H1 (cell line): ENCODE measurements at regions not wholly inside any gene's neighbourhood (a gene's known extent, or its start where the extent isn't known, plus 50 kb on each side); places are given as distances from the start of the nearest gene placed in this dataset.

Experiments used
- CTCF ChIA-PET: fragments of 300-600 bp; sonication (Branson Sonifier 250); formaldehyde crosslinking; loops from one replicate; lab custom pipeline; 2021; ENCODE audit not compliant: partially characterized antibody; lab: Charles Lee
- POLR2A ChIA-PET: fragments of 300-600 bp; sonication (Branson Sonifier 250); formaldehyde crosslinking; loops from one replicate; lab custom pipeline; 2021; ENCODE audit warnings: inconsistent platforms; ENCODE audit not compliant: partially characterized antibody; lab: Charles Lee
- DNase-seq, 2 experiments: peaks; one replicate each; pipeline versions ENCODE4 v3.0.0 to v3.0.0-alpha.2; 2010 to 2022; ENCODE audit warnings: low spot score in 2 of 2, low read depth in 1 of 2, mixed read lengths in 1 of 2
- FAIRE-seq: peaks from 2 replicates; lab custom pipeline; 2011; peaks lifted over from hg19 to GRCh38; lab: Jason Lieb, UNC
- H2AFZ ChIP-seq: 2 replicates; pipeline ENCODE4 v1.8.1; 2012; ENCODE audit warnings: low read length, inconsistent platforms
- H2AK5ac ChIP-seq: 2 replicates; pipeline ENCODE4 v1.6.1; 2013; ENCODE audit warnings: low read depth, low read length
- H2BK120ac ChIP-seq: replicated peaks from 2 replicates; pipeline ENCODE3; 2013; ENCODE audit warnings: low read depth, low read length, inconsistent platforms
- H2BK12ac ChIP-seq: 2 replicates; pipeline ENCODE4 v1.6.1; 2013; ENCODE audit warnings: low read depth, low read length
- H2BK15ac ChIP-seq: 2 replicates; pipeline ENCODE4 v1.6.1; 2013; ENCODE audit warnings: low read length
- H2BK20ac ChIP-seq: 2 replicates; pipeline ENCODE4 v1.6.1; 2013; ENCODE audit warnings: low read length
- H2BK5ac ChIP-seq: 2 replicates; pipeline ENCODE4 v1.6.1; 2013; ENCODE audit warnings: low read depth, low read length
- H3K14ac ChIP-seq: 2 replicates; pipeline ENCODE4 v1.6.1; 2013; ENCODE audit warnings: inconsistent platforms; ENCODE audit not compliant: insufficient read length
- H3K18ac ChIP-seq: 2 replicates; pipeline ENCODE4 v1.6.1; 2013; ENCODE audit warnings: low read length; ENCODE audit errors: extremely low read depth
- H3K23ac ChIP-seq: 2 replicates; pipeline ENCODE4 v1.6.1; 2013; ENCODE audit warnings: inconsistent platforms; ENCODE audit not compliant: insufficient read length
- H3K23me2 ChIP-seq: 2 replicates; pipeline ENCODE4 v1.6.1; 2013; ENCODE audit warnings: low read depth, low read length
- H3K27ac ChIP-seq: 2 replicates; pipeline ENCODE4 v1.6.1; 2011; ENCODE audit warnings: low read depth, low read length, inconsistent platforms
- H3K27me3 ChIP-seq, 4 experiments: replicated peaks in 1 of 4; 1 replicate in 1 of 4; 2 replicates in 3 of 4; pipeline versions ENCODE4 v1.6.1 to v1.8.1; 2011 to 2013; ENCODE audit warnings: low read length in 3 of 4, mild to moderate bottlenecking in 3 of 4, inconsistent platforms in 2 of 4, mixed read lengths in 2 of 4, moderate library complexity in 1 of 4; ENCODE audit not compliant: control insufficient read depth in 3 of 4, insufficient read depth in 3 of 4; ENCODE audit errors: extremely low read depth in 1 of 4
- H3K36me3 ChIP-seq, 4 experiments: 2 replicates each; pipeline versions ENCODE4 v1.6.1 to v1.8.1; 2011 to 2013; ENCODE audit warnings: mild to moderate bottlenecking in 4 of 4, low read length in 3 of 4, moderate library complexity in 2 of 4, control low read depth in 1 of 4, inconsistent platforms in 1 of 4; ENCODE audit not compliant: insufficient read depth in 4 of 4, control insufficient read depth in 2 of 4
- H3K4ac ChIP-seq: replicated peaks from 2 replicates; pipeline ENCODE3; 2013; ENCODE audit warnings: low read length, low read depth, mixed read lengths, inconsistent platforms; ENCODE audit not compliant: insufficient read length
- H3K4me1 ChIP-seq, 4 experiments: replicated peaks in 1 of 4; 1 replicate in 1 of 4; 2 replicates in 3 of 4; pipeline versions ENCODE4 v1.6.1 to v1.8.1; 2011 to 2013; ENCODE audit warnings: low read length in 3 of 4, inconsistent platforms in 2 of 4, mixed read lengths in 1 of 4; ENCODE audit not compliant: insufficient read depth in 4 of 4, control insufficient read depth in 3 of 4
- H3K4me2 ChIP-seq, 2 experiments: 2 replicates each; pipeline versions ENCODE4 v1.6.1 to v1.8.1; 2011 to 2013; ENCODE audit warnings: low read depth in 2 of 2, low read length in 2 of 2, control low read depth in 1 of 2, inconsistent platforms in 1 of 2, mild to moderate bottlenecking in 1 of 2; ENCODE audit not compliant: insufficient read depth in 1 of 2
- H3K4me3 ChIP-seq, 4 experiments: fragments of 200-600, 300-600 bp in 1 of 4; sonication (generic), shearing (Covaris generic), sonication (Bioruptor Twin) in 1 of 4; 2 replicates each; pipeline versions ENCODE4 v1.5.1 to v1.8.1; 2011 to 2016; ENCODE audit warnings: low read length in 4 of 4, low read depth in 3 of 4, control low read depth in 2 of 4, inconsistent platforms in 2 of 4, mild to moderate bottlenecking in 2 of 4, mixed read lengths in 1 of 4, moderate library complexity in 1 of 4; ENCODE audit not compliant: insufficient read depth in 2 of 4; ENCODE audit errors: extremely low read depth in 1 of 4
- H3K56ac ChIP-seq: replicated peaks from 2 replicates; pipeline ENCODE3; 2013; ENCODE audit warnings: low read depth, mild to moderate bottlenecking, mixed read lengths, low read length, inconsistent platforms; ENCODE audit not compliant: insufficient read length
- H3K79me1 ChIP-seq: 2 replicates; pipeline ENCODE4 v1.6.1; 2013; ENCODE audit warnings: low read depth, low read length, control low read depth
- H3K79me2 ChIP-seq, 2 experiments: 2 replicates each; pipeline versions ENCODE4 v1.6.1 to v1.8.1; 2012 to 2013; ENCODE audit warnings: low read length in 2 of 2, mild to moderate bottlenecking in 2 of 2, inconsistent platforms in 1 of 2; ENCODE audit not compliant: insufficient read depth in 2 of 2, control insufficient read depth in 1 of 2
- H3K9ac ChIP-seq, 4 experiments: replicated peaks in 1 of 4; 1 replicate in 1 of 4; 2 replicates in 3 of 4; pipeline versions ENCODE4 v1.6.1 to v1.8.1; 2011 to 2013; ENCODE audit warnings: low read depth in 3 of 4, low read length in 3 of 4, control low read depth in 2 of 4, mild to moderate bottlenecking in 2 of 4, moderate library complexity in 2 of 4, inconsistent platforms in 1 of 4; ENCODE audit errors: extremely low read depth in 1 of 4
- H3K9me3 ChIP-seq, 2 experiments: 2 replicates each; pipeline versions ENCODE4 v1.6.1 to v1.8.1; 2012 to 2013; ENCODE audit warnings: mild to moderate bottlenecking in 2 of 2, moderate library complexity in 2 of 2, control low read depth in 1 of 2, inconsistent platforms in 1 of 2, low read depth in 1 of 2, low read length in 1 of 2, mixed read lengths in 1 of 2; ENCODE audit not compliant: insufficient read depth in 2 of 2
- H4K20me1 ChIP-seq, 2 experiments: replicated peaks in 1 of 2; 2 replicates each; pipeline versions ENCODE3 to v1.8.1; 2011 to 2013; ENCODE audit warnings: inconsistent platforms in 2 of 2, low read length in 2 of 2, mild to moderate bottlenecking in 1 of 2; ENCODE audit not compliant: insufficient read depth in 2 of 2, control insufficient read depth in 1 of 2
- H4K5ac ChIP-seq: 2 replicates; pipeline ENCODE4 v1.6.1; 2013; ENCODE audit warnings: low read length, low read depth, mixed read lengths, inconsistent platforms; ENCODE audit not compliant: insufficient read length
- H4K8ac ChIP-seq: 2 replicates; pipeline ENCODE4 v1.8.0; 2013; ENCODE audit warnings: mild to moderate bottlenecking, moderate library complexity, low read length, inconsistent platforms; ENCODE audit not compliant: insufficient read depth; ENCODE audit errors: extremely low read depth
- H4K91ac ChIP-seq: replicated peaks from 2 replicates; pipeline ENCODE3; 2013; ENCODE audit warnings: low read length, mixed read lengths, inconsistent platforms; ENCODE audit not compliant: insufficient read length
- EP300 ChIP-seq, 2 experiments: IDR thresholded peaks; 1 replicate in 1 of 2; 2 replicates in 1 of 2; pipeline ENCODE4 v1.6.1; 2011 to 2012; ENCODE audit warnings: low read depth in 2 of 2, low read length in 2 of 2, mild to moderate bottlenecking in 2 of 2, borderline replicate concordance in 1 of 2, inconsistent platforms in 1 of 2, moderate library complexity in 1 of 2
- FOSL1 ChIP-seq: IDR thresholded peaks from 2 replicates; pipeline ENCODE4 v1.6.1; 2011; ENCODE audit warnings: mild to moderate bottlenecking, low read depth, low read length, moderate library complexity; ENCODE audit not compliant: insufficient read depth
- GTF2F1 ChIP-seq: IDR thresholded peaks from 2 replicates; pipeline ENCODE4 v1.6.1; 2012; ENCODE audit warnings: low read depth, low read length, improper control_type of control experiment, borderline replicate concordance
- HDAC6 ChIP-seq: IDR thresholded peaks from one replicate; pipeline ENCODE4 v1.7.1; 2012; ENCODE audit warnings: low read depth, mild to moderate bottlenecking, inconsistent platforms, low read length, moderate library complexity
- MAFK ChIP-seq: IDR thresholded peaks from 2 replicates; pipeline ENCODE4 v1.6.1; 2012; ENCODE audit warnings: low read depth, mild to moderate bottlenecking, improper control_type of control experiment, low read length
- NANOG ChIP-seq: IDR thresholded peaks from 2 replicates; pipeline ENCODE4 v1.6.1; 2011; ENCODE audit warnings: low read length, low read depth, mild to moderate bottlenecking, inconsistent platforms; ENCODE audit not compliant: insufficient read depth, poor library complexity, severe bottlenecking
- PHF8 ChIP-seq: fragments of 200-600 bp; sonication (generic); conservative IDR thresholded peaks from 2 replicates; pipeline ENCODE4 v1.7.1; 2012; ENCODE audit warnings: low read depth, mild to moderate bottlenecking, inconsistent platforms, low read length, moderate library complexity
- POU5F1 ChIP-seq: IDR thresholded peaks from 2 replicates; pipeline ENCODE4 v1.6.1; 2011; ENCODE audit warnings: low read depth, mild to moderate bottlenecking, low read length, moderate library complexity
- RAD21 ChIP-seq, 2 experiments: IDR thresholded peaks in 1 of 2; conservative IDR thresholded peaks in 1 of 2; 2 replicates each; pipeline ENCODE4 v1.6.1; 2011; ENCODE audit warnings: low read depth in 2 of 2, low read length in 2 of 2, improper control_type of control experiment in 1 of 2, inconsistent platforms in 1 of 2, mild to moderate bottlenecking in 1 of 2, moderate library complexity in 1 of 2
- WGBS, 2 experiments: shearing (Covaris generic) in 1 of 2; methylation state at CpG; one replicate each; pipeline versions ENCODE4 v1.1.6 to v1.1.7; 2013 to 2015; ENCODE audit warnings: low lambda C conversion rate in 2 of 2, mixed read lengths in 2 of 2, inconsistent platforms in 1 of 2, low coverage in 1 of 2, missing lambda C conversion rate in 1 of 2; ENCODE audit not compliant: insufficient replicate concordance in 2 of 2, insufficient coverage in 1 of 2, insufficient read length in 1 of 2; ENCODE audit errors: extremely low coverage in 1 of 2, missing lambda C conversion rate in 1 of 2; 5-methylcytosine and 5-hydroxymethylcytosine counted together
- TF ChIP-seq, protein P1 (sequence below): IDR thresholded peaks from 2 replicates; pipeline ENCODE4 v1.6.1; 2012; ENCODE audit warnings: inconsistent platforms
- TF ChIP-seq, protein P2 (sequence below), 3 experiments: IDR thresholded peaks; 1 replicate in 2 of 3; 2 replicates in 1 of 3; pipeline versions ENCODE4 v1.5.1 to v1.6.1; 2011; ENCODE audit warnings: low read length in 3 of 3, mild to moderate bottlenecking in 3 of 3, inconsistent platforms in 2 of 3, low read depth in 1 of 3, moderate library complexity in 1 of 3; ENCODE audit not compliant: insufficient read depth in 1 of 3; ENCODE audit errors: control extremely low read depth in 1 of 3

DNA sequence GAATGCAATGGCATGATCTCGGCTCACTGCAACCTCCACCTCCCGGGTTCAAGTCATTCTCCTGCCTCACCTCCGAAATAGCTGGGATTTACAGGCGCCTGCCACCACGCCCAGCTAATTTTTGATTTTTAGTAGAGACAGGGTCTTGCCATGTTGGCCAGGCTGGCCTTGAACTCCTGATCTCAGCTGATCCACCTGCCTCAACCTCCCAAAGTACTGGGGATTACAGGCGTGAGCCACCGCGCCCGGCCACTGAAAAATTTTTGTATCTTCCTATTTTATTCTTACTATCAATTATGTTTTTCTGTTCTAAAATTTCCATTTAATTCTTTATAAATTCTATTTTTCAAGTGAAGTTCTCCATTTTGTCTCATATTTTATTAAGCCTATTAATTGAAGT is 730.4 kb downstream of the EDEM1 start:
- Histone ChIP-seq H3K14ac (no peak overlapping the region), H2AK5ac (no peak overlapping the region), H3K56ac (no peak overlapping the region), H3K4me1 (no peaks in the 10 kb centered on the region), H3K4me2 (no peak overlapping the region), H4K91ac (no peak overlapping the region), H2BK15ac (no peak overlapping the region), H3K79me1 (no peaks in the 10 kb centered on the region), H3K9ac (no peak overlapping the region), H3K27me3 (no peaks in the 10 kb centered on the region), H2AFZ (no peak overlapping the region), H3K23me2 (no peaks in the 10 kb centered on the region), H3K9me3 (no peaks in the 10 kb centered on the region), H3K18ac (no peak overlapping the region), H2BK12ac (no peak overlapping the region), H3K23ac (no peak overlapping the region), H2BK20ac (no peak overlapping the region), H3K36me3 (no peaks in the 10 kb centered on the region), H3K4ac (no peak overlapping the region), H4K5ac (no peak overlapping the region), H3K27ac (no peak overlapping the region), H2BK120ac (no peak overlapping the region), H4K20me1 (no peaks in the 10 kb centered on the region), H2BK5ac (no peak overlapping the region), H3K4me3 (no peak overlapping the region), H4K8ac (no peak overlapping the region), H3K79me2 (no peaks in the 10 kb centered on the region)
- no peak for FAIRE-seq
- POLR2A ChIA-PET = no interaction called here
- no peak for DNase-seq
- CTCF ChIA-PET = no interaction called here
- WGBS, 2 experiments = 99% methylated on average over 9 of the region's 9 CpGs; no CpG with 5 or more reads in 1 of the 2 experiments
- TF ChIP-seq GTF2F1 = no peak
- TF ChIP-seq, protein P1, sequence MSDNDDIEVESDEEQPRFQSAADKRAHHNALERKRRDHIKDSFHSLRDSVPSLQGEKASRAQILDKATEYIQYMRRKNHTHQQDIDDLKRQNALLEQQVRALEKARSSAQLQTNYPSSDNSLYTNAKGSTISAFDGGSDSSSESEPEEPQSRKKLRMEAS = no peak
- no peak for TF ChIP-seq RAD21 (IDR thresholded peaks at IDR 0.05 in 1 of 2, conservative IDR thresholded peaks at IDR 0.05 in 1 of 2; ENCODE audit: low read depth in 2 of 2, low read length in 2 of 2)
- no peak for TF ChIP-seq POU5F1
- TF ChIP-seq EP300 (IDR thresholded peaks at IDR 0.05; ENCODE audit: borderline replicate concordance in 1 of 2, low read depth in 2 of 2, low read length in 2 of 2) = no peak
- no peak for TF ChIP-seq NANOG
- no peak for TF ChIP-seq PHF8
- TF ChIP-seq FOSL1 = no peak
- no peak for TF ChIP-seq MAFK
- TF ChIP-seq HDAC6 = no peak
- TF ChIP-seq, protein P2, sequence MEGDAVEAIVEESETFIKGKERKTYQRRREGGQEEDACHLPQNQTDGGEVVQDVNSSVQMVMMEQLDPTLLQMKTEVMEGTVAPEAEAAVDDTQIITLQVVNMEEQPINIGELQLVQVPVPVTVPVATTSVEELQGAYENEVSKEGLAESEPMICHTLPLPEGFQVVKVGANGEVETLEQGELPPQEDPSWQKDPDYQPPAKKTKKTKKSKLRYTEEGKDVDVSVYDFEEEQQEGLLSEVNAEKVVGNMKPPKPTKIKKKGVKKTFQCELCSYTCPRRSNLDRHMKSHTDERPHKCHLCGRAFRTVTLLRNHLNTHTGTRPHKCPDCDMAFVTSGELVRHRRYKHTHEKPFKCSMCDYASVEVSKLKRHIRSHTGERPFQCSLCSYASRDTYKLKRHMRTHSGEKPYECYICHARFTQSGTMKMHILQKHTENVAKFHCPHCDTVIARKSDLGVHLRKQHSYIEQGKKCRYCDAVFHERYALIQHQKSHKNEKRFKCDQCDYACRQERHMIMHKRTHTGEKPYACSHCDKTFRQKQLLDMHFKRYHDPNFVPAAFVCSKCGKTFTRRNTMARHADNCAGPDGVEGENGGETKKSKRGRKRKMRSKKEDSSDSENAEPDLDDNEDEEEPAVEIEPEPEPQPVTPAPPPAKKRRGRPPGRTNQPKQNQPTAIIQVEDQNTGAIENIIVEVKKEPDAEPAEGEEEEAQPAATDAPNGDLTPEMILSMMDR (IDR thresholded peaks at IDR 0.05; ENCODE audit: control extremely low read depth in 1 of 3, insufficient read depth in 1 of 3, low read depth in 1 of 3, low read length in 3 of 3) = no peak
